ENCODE measurements at regions not wholly inside any gene's neighbourhood (a gene's known extent, or its start where the extent isn't known, plus 50 kb on each side); places are given as distances from the start of the nearest gene placed in this dataset.

GRCh38 chr7:25622695-25623094 lies 394.4 kb upstream of the NPVF start:
- Histone ChIP-seq H3K4me1 (ENCODE audit: insufficient read depth, low read length, poor library complexity, severe bottlenecking) (no peaks in the 10 kb centered on the region), H3K9me3 (ENCODE audit: low read depth, low read length, poor library complexity, severe bottlenecking) (no peaks in the 10 kb centered on the region), H3K4me3 (ENCODE audit: low read depth, low read length, poor library complexity, severe bottlenecking) (no peak overlapping the region), H3K36me3 (ENCODE audit: insufficient read depth, low read length, poor library complexity, severe bottlenecking) (no peaks in the 10 kb centered on the region), H3K27me3 (replicated peaks; ENCODE audit: insufficient read depth, low read depth, low read length, poor library complexity) (no peaks in the 10 kb centered on the region), H3K27ac (ENCODE audit: low read depth, low read length, poor library complexity, severe bottlenecking) (no peak overlapping the region)
- ChIA-PET POLR2A (ENCODE audit: low non-redundant PET) (no interaction called here), CTCF (no interaction called here)
- DNase-seq (ENCODE audit: low spot score), result no peak
- intact Hi-C loops (cut with micrococcal nuclease; ENCODE audit: unreplicated experiment), result no loop called here
- TF ChIP-seq, protein P1, sequence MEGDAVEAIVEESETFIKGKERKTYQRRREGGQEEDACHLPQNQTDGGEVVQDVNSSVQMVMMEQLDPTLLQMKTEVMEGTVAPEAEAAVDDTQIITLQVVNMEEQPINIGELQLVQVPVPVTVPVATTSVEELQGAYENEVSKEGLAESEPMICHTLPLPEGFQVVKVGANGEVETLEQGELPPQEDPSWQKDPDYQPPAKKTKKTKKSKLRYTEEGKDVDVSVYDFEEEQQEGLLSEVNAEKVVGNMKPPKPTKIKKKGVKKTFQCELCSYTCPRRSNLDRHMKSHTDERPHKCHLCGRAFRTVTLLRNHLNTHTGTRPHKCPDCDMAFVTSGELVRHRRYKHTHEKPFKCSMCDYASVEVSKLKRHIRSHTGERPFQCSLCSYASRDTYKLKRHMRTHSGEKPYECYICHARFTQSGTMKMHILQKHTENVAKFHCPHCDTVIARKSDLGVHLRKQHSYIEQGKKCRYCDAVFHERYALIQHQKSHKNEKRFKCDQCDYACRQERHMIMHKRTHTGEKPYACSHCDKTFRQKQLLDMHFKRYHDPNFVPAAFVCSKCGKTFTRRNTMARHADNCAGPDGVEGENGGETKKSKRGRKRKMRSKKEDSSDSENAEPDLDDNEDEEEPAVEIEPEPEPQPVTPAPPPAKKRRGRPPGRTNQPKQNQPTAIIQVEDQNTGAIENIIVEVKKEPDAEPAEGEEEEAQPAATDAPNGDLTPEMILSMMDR (conservative IDR thresholded peaks at IDR 0.05; ENCODE audit: low read depth, low read length), result no peak
- TF ChIP-seq EZH2 (IDR thresholded peaks at IDR 0.05; ENCODE audit: borderline replicate concordance, low read depth, low read length, poor library complexity, severe bottlenecking), result no peak
- BruUV-seq (replicated peaks), result no TSS peak

DNA sequence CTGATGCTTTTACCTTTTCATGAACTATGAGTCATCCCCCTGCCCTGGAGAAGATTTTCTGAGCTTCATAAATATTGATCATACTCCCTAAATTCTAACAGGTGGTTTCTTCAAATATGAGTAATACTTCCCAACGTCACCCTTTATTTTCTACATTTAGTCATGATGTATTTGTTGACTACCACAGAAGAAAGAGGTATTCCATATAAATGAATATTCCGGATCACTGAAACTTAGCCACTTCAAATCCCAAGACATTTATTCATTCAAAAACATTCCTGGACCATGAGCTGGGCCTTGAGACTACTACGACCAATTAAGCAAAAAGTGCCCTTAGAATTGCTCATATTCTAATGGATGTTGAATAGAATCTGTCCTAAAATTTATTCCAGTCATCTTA lies 395.8 kb upstream of the NPVF start:
- H3K4me3 ChIP-seq (ENCODE audit: low read depth, low read length, poor library complexity, severe bottlenecking), result no peak overlapping the region
- BruUV-seq (replicated peaks), result no TSS peak
- H3K27me3 ChIP-seq (replicated peaks; ENCODE audit: insufficient read depth, low read depth, low read length, poor library complexity), result no peaks in the 10 kb centered on the region
- no peak overlapping the region for H3K27ac ChIP-seq (ENCODE audit: low read depth, low read length, poor library complexity, severe bottlenecking)
- POLR2A ChIA-PET (ENCODE audit: low non-redundant PET), result no interaction called here
- DNase-seq (ENCODE audit: low spot score), result no peak
- no peaks in the 10 kb centered on the region for H3K4me1 ChIP-seq (ENCODE audit: insufficient read depth, low read length, poor library complexity, severe bottlenecking)
- no peaks in the 10 kb centered on the region for H3K9me3 ChIP-seq (ENCODE audit: low read depth, low read length, poor library complexity, severe bottlenecking)
- no peaks in the 10 kb centered on the region for H3K36me3 ChIP-seq (ENCODE audit: insufficient read depth, low read length, poor library complexity, severe bottlenecking)
- intact Hi-C loops (cut with micrococcal nuclease; ENCODE audit: unreplicated experiment), result no loop called here
- CTCF ChIA-PET, result no interaction called here
- no peak for TF ChIP-seq EZH2 (IDR thresholded peaks at IDR 0.05; ENCODE audit: borderline replicate concordance, low read depth, low read length, poor library complexity, severe bottlenecking)
- TF ChIP-seq, protein P1 (conservative IDR thresholded peaks at IDR 0.05; ENCODE audit: low read depth, low read length), result no peak

GRCh38 chr7:25624833-25625232 lies 396.5 kb upstream of the NPVF start:
- no peak for DNase-seq (ENCODE audit: low spot score)
- Histone ChIP-seq H3K36me3 (ENCODE audit: insufficient read depth, low read length, poor library complexity, severe bottlenecking) (no peaks in the 10 kb centered on the region), H3K4me1 (ENCODE audit: insufficient read depth, low read length, poor library complexity, severe bottlenecking) (no peaks in the 10 kb centered on the region), H3K9me3 (ENCODE audit: low read depth, low read length, poor library complexity, severe bottlenecking) (no peaks in the 10 kb centered on the region), H3K27me3 (replicated peaks; ENCODE audit: insufficient read depth, low read depth, low read length, poor library complexity) (no peaks in the 10 kb centered on the region), H3K4me3 (ENCODE audit: low read depth, low read length, poor library complexity, severe bottlenecking) (no peak overlapping the region), H3K27ac (ENCODE audit: low read depth, low read length, poor library complexity, severe bottlenecking) (no peak overlapping the region)
- POLR2A ChIA-PET (ENCODE audit: low non-redundant PET), result no interaction called here
- intact Hi-C loops (cut with micrococcal nuclease; ENCODE audit: unreplicated experiment), result no loop called here
- TF ChIP-seq EZH2 (IDR thresholded peaks at IDR 0.05; ENCODE audit: borderline replicate concordance, low read depth, low read length, poor library complexity, severe bottlenecking), result no peak
- TF ChIP-seq, protein P1 (conservative IDR thresholded peaks at IDR 0.05; ENCODE audit: low read depth, low read length), result no peak
- CTCF ChIA-PET, result no interaction called here
- no TSS peak for BruUV-seq (replicated peaks)
